ENCODE measurements at regions not wholly inside any gene's neighbourhood (a gene's known extent, or its start where the extent isn't known, plus 50 kb on each side); places are given as distances from the start of the nearest gene placed in this dataset.

GRCh38 chr9:87793292-87793691, 67.4 kb downstream of the CTSL start:
- TF ChIP-seq CTCF (IDR thresholded peaks at IDR 0.05) (no peak), POLR2A (IDR thresholded peaks at IDR 0.05) (no peak)

Measured in body of pancreas (tissue), 4 donors.